H9 (cell line): ENCODE measurements at regions not wholly inside any gene's neighbourhood (a gene's known extent, or its start where the extent isn't known, plus 50 kb on each side); places are given as distances from the start of the nearest gene placed in this dataset.

Source experiments
- DNase-seq: peaks from one replicate; pipeline ENCODE4 v3.0.0-alpha.2; 2017
- H2AFZ ChIP-seq: one replicate; pipeline ENCODE4 v1.6.1; 2013; ENCODE audit warnings: mild to moderate bottlenecking, low read length, control low read depth, moderate library complexity
- H2AK5ac ChIP-seq: 2 replicates; pipeline ENCODE4 v1.6.1; 2013; ENCODE audit warnings: low read length, control low read depth, mixed read lengths; ENCODE audit not compliant: insufficient read length
- H2BK120ac ChIP-seq: one replicate; pipeline ENCODE4 v1.6.1; 2013; ENCODE audit warnings: low read depth, mild to moderate bottlenecking, low read length, control low read depth, inconsistent platforms; ENCODE audit not compliant: poor library complexity, severe bottlenecking
- H2BK12ac ChIP-seq: 2 replicates; pipeline ENCODE4 v1.6.1; 2013; ENCODE audit warnings: low read length, control low read depth, mixed read lengths, low read depth; ENCODE audit not compliant: insufficient read length
- H2BK15ac ChIP-seq: 2 replicates; pipeline ENCODE4 v1.6.1; 2013; ENCODE audit warnings: low read depth, low read length, control low read depth
- H2BK20ac ChIP-seq: one replicate; pipeline ENCODE4 v1.6.1; 2013; ENCODE audit warnings: low read depth, mild to moderate bottlenecking, low read length, control low read depth, inconsistent platforms; ENCODE audit not compliant: poor library complexity, severe bottlenecking
- H2BK5ac ChIP-seq: 2 replicates; pipeline ENCODE4 v1.6.1; 2013; ENCODE audit warnings: low read length, control low read depth, mixed read lengths; ENCODE audit not compliant: insufficient read length
- H3K14ac ChIP-seq: 2 replicates; pipeline ENCODE4 v1.6.1; 2013; ENCODE audit warnings: low read length, control low read depth; ENCODE audit not compliant: insufficient read depth
- H3K18ac ChIP-seq: 2 replicates; pipeline ENCODE4 v1.6.1; 2013; ENCODE audit warnings: low read depth, mild to moderate bottlenecking, mixed read lengths, low read length, control low read depth; ENCODE audit not compliant: insufficient read length
- H3K23ac ChIP-seq: 2 replicates; pipeline ENCODE4 v1.6.1; 2013; ENCODE audit warnings: low read length, control low read depth, mixed read lengths, low read depth; ENCODE audit not compliant: insufficient read length
- H3K23me2 ChIP-seq: 2 replicates; pipeline ENCODE4 v1.6.1; 2013; ENCODE audit warnings: low read depth, mild to moderate bottlenecking, mixed read lengths, low read length, control low read depth; ENCODE audit not compliant: insufficient read length, poor library complexity, severe bottlenecking
- H3K27ac ChIP-seq: 2 replicates; pipeline ENCODE4 v1.5.1; 2013; ENCODE audit warnings: low read length, control low read depth, mixed read lengths, low read depth; ENCODE audit not compliant: insufficient read length
- H3K27me3 ChIP-seq: 2 replicates; pipeline ENCODE4 v1.6.1; 2013; ENCODE audit warnings: low read length, control low read depth, inconsistent platforms; ENCODE audit not compliant: insufficient read depth
- H3K4ac ChIP-seq: 2 replicates; pipeline ENCODE4 v1.6.1; 2013; ENCODE audit warnings: low read depth, mild to moderate bottlenecking, control low read depth, inconsistent platforms, low read length, moderate library complexity
- H3K4me1 ChIP-seq: 2 replicates; pipeline ENCODE4 v1.6.1; 2013; ENCODE audit warnings: low read length, control low read depth, inconsistent platforms; ENCODE audit not compliant: insufficient read depth
- H3K4me2 ChIP-seq: 2 replicates; pipeline ENCODE4 v1.6.1; 2013; ENCODE audit warnings: low read length, control low read depth, mixed read lengths; ENCODE audit not compliant: insufficient read length, insufficient read depth
- H3K56ac ChIP-seq: 2 replicates; pipeline ENCODE4 v1.6.1; 2013; ENCODE audit warnings: low read depth, mild to moderate bottlenecking, mixed read lengths, low read length, control low read depth; ENCODE audit not compliant: insufficient read length
- H3K79me1 ChIP-seq: 2 replicates; pipeline ENCODE4 v1.6.1; 2013; ENCODE audit warnings: low read depth, mild to moderate bottlenecking, moderate library complexity, low read length, control low read depth, inconsistent platforms; ENCODE audit not compliant: insufficient read depth, poor library complexity, severe bottlenecking
- H3K79me2 ChIP-seq: 2 replicates; pipeline ENCODE4 v1.6.1; 2013; ENCODE audit warnings: low read length, control low read depth, inconsistent platforms; ENCODE audit not compliant: insufficient read depth
- H3K9ac ChIP-seq: 2 replicates; pipeline ENCODE4 v1.6.1; 2013; ENCODE audit warnings: low read length, control low read depth, mixed read lengths; ENCODE audit not compliant: insufficient read length; ENCODE audit errors: extremely low read depth
- H3K9me3 ChIP-seq: one replicate; pipeline ENCODE4 v1.6.1; 2013; ENCODE audit warnings: low read depth, low read length, inconsistent platforms; ENCODE audit not compliant: control insufficient read depth
- H3T11ph ChIP-seq: one replicate; pipeline ENCODE4 v1.6.1; 2013; ENCODE audit warnings: mild to moderate bottlenecking, low read length, control low read depth, inconsistent platforms
- H4K20me1 ChIP-seq: one replicate; pipeline ENCODE4 v1.6.1; 2013; ENCODE audit not compliant: control insufficient read depth, insufficient read length, insufficient read depth
- H4K5ac ChIP-seq: 2 replicates; pipeline ENCODE4 v1.6.1; 2013; ENCODE audit warnings: low read depth, mild to moderate bottlenecking, mixed read lengths, low read length, control low read depth; ENCODE audit not compliant: insufficient read length
- H4K8ac ChIP-seq: replicated peaks from 2 replicates; pipeline ENCODE4 v1.6.1; 2013; ENCODE audit warnings: low read length, control low read depth, mixed read lengths, low read depth; ENCODE audit not compliant: insufficient read length
- H4K91ac ChIP-seq: 2 replicates; pipeline ENCODE4 v1.6.1; 2013; ENCODE audit warnings: low read depth, mild to moderate bottlenecking, moderate library complexity, mixed read lengths, low read length, control low read depth; ENCODE audit not compliant: insufficient read length
- H3K27ac Mint-ChIP-seq, 3 experiments: 2 replicates in 2 of 3; 3 replicates in 1 of 3; pipeline ENCODE4 v1.8.0; 2020 to 2021; ENCODE audit warnings: mixed read lengths in 3 of 3, mild to moderate bottlenecking in 1 of 3, moderate library complexity in 1 of 3
- H3K27me3 Mint-ChIP-seq: 2 replicates; pipeline ENCODE4 v1.8.0; 2021; ENCODE audit warnings: low read depth, mild to moderate bottlenecking, moderate library complexity, mixed read lengths
- H3K36me3 Mint-ChIP-seq, 3 experiments: 2 replicates in 2 of 3; 3 replicates in 1 of 3; pipeline ENCODE4 v1.8.0; 2020 to 2021; ENCODE audit warnings: low read depth in 3 of 3, mixed read lengths in 3 of 3; ENCODE audit not compliant: insufficient read depth in 1 of 3
- H3K4me1 Mint-ChIP-seq, 2 experiments: 2 replicates each; pipeline ENCODE4 v1.8.0; 2020; ENCODE audit warnings: mixed read lengths in 2 of 2
- H3K4me3 Mint-ChIP-seq, 2 experiments: 2 replicates in 1 of 2; 3 replicates in 1 of 2; pipeline ENCODE4 v1.8.0; 2020 to 2021; ENCODE audit warnings: mild to moderate bottlenecking in 2 of 2, mixed read lengths in 2 of 2, moderate library complexity in 1 of 2
- H3K9me3 Mint-ChIP-seq, 2 experiments: 2 replicates in 1 of 2; 3 replicates in 1 of 2; pipeline ENCODE4 v1.8.0; 2020; ENCODE audit warnings: mild to moderate bottlenecking in 2 of 2, mixed read lengths in 2 of 2, moderate library complexity in 1 of 2
- CTCF ChIP-seq: fragments of 200-600 bp; sonication (generic); conservative IDR thresholded peaks from 3 replicates; pipeline ENCODE4 v1.8.0; 2021; ENCODE audit warnings: antibody characterized with exemption, mild to moderate bottlenecking
- WGBS: extraction: QIAGEN DNeasy Blood & Tissue Kit; methylation state at CpG from one replicate; pipeline ENCODE4 v1.1.7; 2013; ENCODE audit warnings: missing lambda C conversion rate, low lambda C conversion rate, mixed read lengths; ENCODE audit not compliant: insufficient read length; ENCODE audit errors: extremely low coverage; 5-methylcytosine and 5-hydroxymethylcytosine counted together

DNA sequence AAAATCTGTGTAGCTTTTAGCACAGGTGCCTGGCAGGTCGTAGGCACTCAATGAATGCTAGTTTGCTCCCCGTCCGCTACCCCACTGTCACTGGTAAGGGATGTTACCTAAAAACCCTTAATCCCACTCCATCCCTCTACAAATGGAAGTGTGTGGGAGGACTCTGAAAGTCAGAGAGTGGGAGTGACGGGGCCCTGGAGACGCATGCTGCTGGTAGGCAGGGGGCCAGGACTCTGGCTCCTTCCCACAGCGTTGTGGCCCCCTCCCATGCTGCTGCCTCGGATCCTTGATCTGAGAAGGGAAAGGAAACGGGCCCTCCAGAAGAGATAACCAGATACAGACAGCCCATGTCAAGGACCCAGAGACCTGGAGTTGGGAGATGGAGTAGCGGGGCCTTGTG, 249.3 kb downstream of the HAUS1 start:
- H4K5ac ChIP-seq = no peak overlapping the region
- no peak overlapping the region for H4K8ac ChIP-seq
- H3K18ac ChIP-seq = no peak overlapping the region
- no peak overlapping the region for H3T11ph ChIP-seq
- H3K9me3 ChIP-seq = no peaks in the 10 kb centered on the region
- no peak overlapping the region for H3K56ac ChIP-seq
- Mint-ChIP-seq H3K27ac (peak overlapping the region in 1 of 3 experiments; percentile 82; a peak in 1 of 7 replicates), H3K4me1 (peaks cover 2 to 5% of the 10 kb centered on the region in 2 experiments; a peak in 3 of 4 replicates), H3K9me3 (no peaks in the 10 kb centered on the region; a peak in 1 of 5 replicates), H3K27me3 (no peaks in the 10 kb centered on the region; the same call in 1 of the 2 replicates), H3K4me3 (no peak overlapping the region), H3K36me3 (peaks cover 0 to 7% (median 0%) of the 10 kb centered on the region in 3 experiments; a peak in 3 of 7 replicates)
- H3K79me2 ChIP-seq = no peaks in the 10 kb centered on the region; the same call in 1 of the 2 replicates
- no peak overlapping the region; the same call in 1 of the 2 replicates for H3K14ac ChIP-seq
- TF ChIP-seq CTCF = no peak
- no peak overlapping the region for H3K4me2 ChIP-seq
- no peak overlapping the region for H3K9ac ChIP-seq
- H3K27ac ChIP-seq = no peak overlapping the region
- no peak overlapping the region for H2BK12ac ChIP-seq
- no peaks in the 10 kb centered on the region for H3K79me1 ChIP-seq
- no peaks in the 10 kb centered on the region for H3K27me3 ChIP-seq
- H3K23me2 ChIP-seq = no peaks in the 10 kb centered on the region
- H3K4ac ChIP-seq = no peak overlapping the region
- H2BK15ac ChIP-seq = no peak overlapping the region
- H2BK120ac ChIP-seq = no peak overlapping the region
- WGBS = no CpG with 5 or more reads among the region's 9 CpGs
- H3K23ac ChIP-seq = no peak overlapping the region
- no peaks in the 10 kb centered on the region for H3K4me1 ChIP-seq
- H2BK20ac ChIP-seq = no peak overlapping the region
- no peaks in the 10 kb centered on the region for H4K20me1 ChIP-seq
- no peak overlapping the region for H2AK5ac ChIP-seq
- H2BK5ac ChIP-seq = no peak overlapping the region
- no peak overlapping the region for H4K91ac ChIP-seq
- no peak for DNase-seq
- H2AFZ ChIP-seq = no peak overlapping the region
